ENCODE measurements at regions not wholly inside any gene's neighbourhood (a gene's known extent, or its start where the extent isn't known, plus 50 kb on each side); places are given as distances from the start of the nearest gene placed in this dataset.

GRCh38 chr9:81370096-81370495 lies 319.3 kb downstream of the TLE1 start:
- no peak for DNase-seq
- ATAC-seq (ENCODE audit: low read depth): no peak
- H3K9me3 Mint-ChIP-seq: peaks cover 4% of the 10 kb centered on the region
- no peak overlapping the region for H3K4me3 Mint-ChIP-seq
- H3K27me3 Mint-ChIP-seq: no peaks in the 10 kb centered on the region
- no peak overlapping the region for H3K27ac Mint-ChIP-seq
- H3K4me1 Mint-ChIP-seq: no peaks in the 10 kb centered on the region
- POLR2A ChIA-PET: no interaction called here
- no peaks in the 10 kb centered on the region for H3K36me3 Mint-ChIP-seq

GRCh38 chr9:81369121-81369520 lies 320.2 kb downstream of the TLE1 start:
- POLR2A ChIA-PET: no interaction called here
- H3K4me3 Mint-ChIP-seq: no peak overlapping the region
- ATAC-seq (ENCODE audit: low read depth): no peak

GRCh38 chr9:81363916-81364480 lies 325.3 kb downstream of the TLE1 start:
- Mint-ChIP-seq H3K4me3 (no peak overlapping the region), H3K4me1 (no peaks in the 10 kb centered on the region), H3K27ac (no peak overlapping the region), H3K36me3 (no peaks in the 10 kb centered on the region), H3K9me3 (peaks cover 16% of the 10 kb centered on the region), H3K27me3 (no peaks in the 10 kb centered on the region)
- DNase-seq (no peak), ATAC-seq (ENCODE audit: low read depth) (no peak)
- POLR2A ChIA-PET: no interaction called here

More at GRCh38 chr9:81369121-81369520, 320.2 kb downstream of the TLE1 start:
- DNase-seq: no peak
- no peaks in the 10 kb centered on the region for H3K27me3 Mint-ChIP-seq
- H3K27ac Mint-ChIP-seq: no peak overlapping the region
- no peaks in the 10 kb centered on the region for H3K4me1 Mint-ChIP-seq
- peaks cover 7% of the 10 kb centered on the region for H3K9me3 Mint-ChIP-seq
- H3K36me3 Mint-ChIP-seq: no peaks in the 10 kb centered on the region

- peaks cover 15% of the 10 kb centered on the region for H3K9me3 Mint-ChIP-seq
Observed at GRCh38 chr9:81361296-81361695, 328.1 kb downstream of the TLE1 start.

GRCh38 chr9:81351166-81351565 lies 338.2 kb downstream of the TLE1 start:
- no peak overlapping the region for H3K4me3 Mint-ChIP-seq
- DNase-seq: no peak
- no peaks in the 10 kb centered on the region for H3K4me1 Mint-ChIP-seq
- H3K9me3 Mint-ChIP-seq: peaks cover 3% of the 10 kb centered on the region
- H3K36me3 Mint-ChIP-seq: no peaks in the 10 kb centered on the region
- ATAC-seq (ENCODE audit: low read depth): no peak
- no peaks in the 10 kb centered on the region for H3K27me3 Mint-ChIP-seq
- POLR2A ChIA-PET: no interaction called here
- no peak overlapping the region for H3K27ac Mint-ChIP-seq

More at GRCh38 chr9:81361296-81361695, 328.1 kb downstream of the TLE1 start:
- Mint-ChIP-seq H3K27ac (no peak overlapping the region), H3K27me3 (no peaks in the 10 kb centered on the region), H3K36me3 (no peaks in the 10 kb centered on the region), H3K4me3 (no peak overlapping the region), H3K4me1 (no peaks in the 10 kb centered on the region)
- DNase-seq: no peak
- POLR2A ChIA-PET: no interaction called here
- ATAC-seq (ENCODE audit: low read depth): no peak

- H3K4me3 Mint-ChIP-seq: no peak overlapping the region
- no peak for ATAC-seq (ENCODE audit: low read depth)
- H3K27ac Mint-ChIP-seq: no peak overlapping the region
- H3K36me3 Mint-ChIP-seq: no peaks in the 10 kb centered on the region
- POLR2A ChIA-PET: no interaction called here
- no peaks in the 10 kb centered on the region for H3K27me3 Mint-ChIP-seq
- H3K9me3 Mint-ChIP-seq: peaks cover 3% of the 10 kb centered on the region
- no peaks in the 10 kb centered on the region for H3K4me1 Mint-ChIP-seq
- no peak for DNase-seq
Observed at GRCh38 chr9:81344366-81344765, 345.0 kb downstream of the TLE1 start.

GRCh38 chr9:81335879-81336421 lies 353.4 kb downstream of the TLE1 start:
- Mint-ChIP-seq H3K36me3 (no peaks in the 10 kb centered on the region), H3K4me3 (no peak overlapping the region), H3K9me3 (peaks cover 4% of the 10 kb centered on the region), H3K4me1 (no peaks in the 10 kb centered on the region), H3K27ac (no peak overlapping the region), H3K27me3 (no peaks in the 10 kb centered on the region)
- POLR2A ChIA-PET: no interaction called here
- ATAC-seq (ENCODE audit: low read depth) (no peak), DNase-seq (no peak)

GRCh38 chr9:81321551-81321950 lies 367.8 kb downstream of the TLE1 start:
- POLR2A ChIA-PET: no interaction called here
- no peaks in the 10 kb centered on the region for H3K27me3 Mint-ChIP-seq
- DNase-seq (no peak), ATAC-seq (ENCODE audit: low read depth) (no peak)
- H3K36me3 Mint-ChIP-seq: no peaks in the 10 kb centered on the region
- no peak overlapping the region for H3K27ac Mint-ChIP-seq
- no peaks in the 10 kb centered on the region for H3K4me1 Mint-ChIP-seq
- H3K9me3 Mint-ChIP-seq: peaks cover 6% of the 10 kb centered on the region
- H3K4me3 Mint-ChIP-seq: no peak overlapping the region

GRCh38 chr9:81320909-81321482 lies 368.4 kb downstream of the TLE1 start:
- no peak for DNase-seq
- Mint-ChIP-seq H3K27ac (no peak overlapping the region), H3K4me1 (no peaks in the 10 kb centered on the region), H3K4me3 (no peak overlapping the region), H3K9me3 (peaks cover 6% of the 10 kb centered on the region), H3K36me3 (no peaks in the 10 kb centered on the region), H3K27me3 (no peaks in the 10 kb centered on the region)
- POLR2A ChIA-PET: no interaction called here
- ATAC-seq (ENCODE audit: low read depth): no peak

GRCh38 chr9:81318571-81318970 lies 370.8 kb downstream of the TLE1 start:
- H3K4me1 Mint-ChIP-seq: no peaks in the 10 kb centered on the region
- DNase-seq (no peak), ATAC-seq (ENCODE audit: low read depth) (no peak)
- H3K27ac Mint-ChIP-seq: no peak overlapping the region
- H3K4me3 Mint-ChIP-seq: no peak overlapping the region
- no peaks in the 10 kb centered on the region for H3K36me3 Mint-ChIP-seq
- peaks cover 10% of the 10 kb centered on the region for H3K9me3 Mint-ChIP-seq
- no peaks in the 10 kb centered on the region for H3K27me3 Mint-ChIP-seq
- POLR2A ChIA-PET: no interaction called here

- DNase-seq (no peak), ATAC-seq (ENCODE audit: low read depth) (no peak)
- Mint-ChIP-seq H3K27me3 (no peaks in the 10 kb centered on the region), H3K36me3 (no peaks in the 10 kb centered on the region), H3K4me3 (no peak overlapping the region), H3K9me3 (peaks cover 10% of the 10 kb centered on the region), H3K27ac (no peak overlapping the region), H3K4me1 (no peaks in the 10 kb centered on the region)
- POLR2A ChIA-PET: no interaction called here
Observed at GRCh38 chr9:81317939-81318338, 371.4 kb downstream of the TLE1 start.

- POLR2A ChIA-PET: no interaction called here
- no peak overlapping the region for H3K4me3 Mint-ChIP-seq
- no peak for ATAC-seq (ENCODE audit: low read depth)
- DNase-seq: no peak
- no peak overlapping the region for H3K27ac Mint-ChIP-seq
- no peaks in the 10 kb centered on the region for H3K36me3 Mint-ChIP-seq
- peaks cover 8% of the 10 kb centered on the region for H3K9me3 Mint-ChIP-seq
- no peaks in the 10 kb centered on the region for H3K27me3 Mint-ChIP-seq
- H3K4me1 Mint-ChIP-seq: no peaks in the 10 kb centered on the region
Observed at GRCh38 chr9:81317223-81317622, 372.1 kb downstream of the TLE1 start.

- POLR2A ChIA-PET: no interaction called here
- no peak overlapping the region for H3K4me3 Mint-ChIP-seq
- peaks cover 14% of the 10 kb centered on the region for H3K9me3 Mint-ChIP-seq
- no peak for DNase-seq
- H3K27me3 Mint-ChIP-seq: no peaks in the 10 kb centered on the region
- H3K27ac Mint-ChIP-seq: no peak overlapping the region
- no peak for ATAC-seq (ENCODE audit: low read depth)
- no peaks in the 10 kb centered on the region for H3K4me1 Mint-ChIP-seq
- H3K36me3 Mint-ChIP-seq: no peaks in the 10 kb centered on the region
Observed at GRCh38 chr9:81314490-81314889, 374.9 kb downstream of the TLE1 start.

- DNase-seq (no peak), ATAC-seq (ENCODE audit: low read depth) (no peak)
- POLR2A ChIA-PET: no interaction called here
- no peaks in the 10 kb centered on the region for H3K4me1 Mint-ChIP-seq
- peaks cover 15% of the 10 kb centered on the region for H3K9me3 Mint-ChIP-seq
- no peaks in the 10 kb centered on the region for H3K27me3 Mint-ChIP-seq
- H3K36me3 Mint-ChIP-seq: no peaks in the 10 kb centered on the region
- H3K4me3 Mint-ChIP-seq: no peak overlapping the region
- H3K27ac Mint-ChIP-seq: no peak overlapping the region
Observed at GRCh38 chr9:81313877-81314276, 375.5 kb downstream of the TLE1 start.

Measured in activated naive CD8-positive, alpha-beta T cell treated with anti-CD3 and anti-CD28 coated beads, Interleukin-2, amount 10 ng/mL, durations not matched to agents 7 days and 5 days (primary cell).